Fibroblast of peridontal ligament (primary cell): ENCODE measurements at regions not wholly inside any gene's neighbourhood (a gene's known extent, or its start where the extent isn't known, plus 50 kb on each side); places are given as distances from the start of the nearest gene placed in this dataset.
A peak's percentile ranks its signal among the peaks of the same experiment; 100 is the strongest.

Experiments
- DNase-seq: peaks from one replicate; pipeline ENCODE4 v3.0.0-alpha.2; 2010; ENCODE audit errors: extremely low read depth

DNA sequence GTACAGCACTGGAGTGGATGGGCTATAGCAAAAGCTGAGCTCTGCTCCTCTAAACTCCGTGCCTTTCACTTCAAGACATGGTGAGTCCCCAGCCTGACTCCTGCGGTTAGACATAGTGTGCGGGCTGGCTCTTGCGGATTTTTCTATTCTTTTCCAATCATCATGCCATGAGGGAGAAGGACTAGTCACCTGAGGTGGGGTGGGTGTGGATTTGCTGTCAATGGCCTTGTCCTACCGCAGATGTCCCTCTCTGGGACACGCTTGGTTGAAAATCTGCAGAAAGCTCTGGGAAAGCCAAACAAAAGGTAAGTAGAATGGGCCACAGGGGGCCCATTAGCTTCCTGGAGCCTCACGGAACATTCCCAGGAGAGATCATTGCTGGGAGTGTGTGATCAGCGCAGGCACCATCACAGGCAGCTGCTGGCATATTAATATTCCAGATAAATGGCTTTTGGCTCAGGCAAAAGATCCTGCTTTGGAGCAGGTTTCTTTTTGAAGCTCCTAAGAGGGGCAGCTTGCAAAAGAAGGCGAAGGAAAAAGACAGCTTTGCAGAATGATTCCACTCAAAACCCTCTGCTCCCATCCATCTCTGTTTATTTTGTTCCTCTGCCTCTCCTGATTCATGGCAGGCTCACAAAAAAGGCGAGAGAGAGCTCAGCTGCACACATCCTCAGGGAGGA, 509.0 kb upstream of the ZMIZ1 start:
- no peak for DNase-seq

GRCh38 chr10:78560341-78560688, 508.5 kb upstream of the ZMIZ1 start:
- no peak for DNase-seq

- DNase-seq = peak; percentile 83
Measured at GRCh38 chr10:78563314-78563713, 505.5 kb upstream of the ZMIZ1 start.

DNA sequence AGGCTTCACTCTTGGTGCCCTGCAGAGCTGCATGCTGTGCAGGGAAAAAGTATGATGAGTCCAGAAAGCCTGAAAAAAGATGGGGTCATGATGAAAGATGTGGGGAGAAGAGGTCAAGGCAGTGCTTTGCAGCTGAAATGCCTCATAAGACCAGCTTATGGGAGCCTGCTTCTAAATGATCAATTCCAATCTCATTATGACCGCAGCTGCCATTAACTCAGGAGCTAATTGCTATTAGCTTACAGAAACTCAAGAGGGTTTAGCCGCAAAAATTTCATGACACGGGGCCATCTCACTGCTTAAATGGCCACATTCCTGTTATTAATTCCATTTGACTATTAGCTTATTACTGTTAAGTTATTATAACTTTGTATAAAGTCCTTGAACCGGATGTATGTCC, 502.9 kb upstream of the ZMIZ1 start:
- DNase-seq = no peak

GRCh38 chr10:78566284-78567111, 502.3 kb upstream of the ZMIZ1 start:
- peak; percentile 59 for DNase-seq

DNA sequence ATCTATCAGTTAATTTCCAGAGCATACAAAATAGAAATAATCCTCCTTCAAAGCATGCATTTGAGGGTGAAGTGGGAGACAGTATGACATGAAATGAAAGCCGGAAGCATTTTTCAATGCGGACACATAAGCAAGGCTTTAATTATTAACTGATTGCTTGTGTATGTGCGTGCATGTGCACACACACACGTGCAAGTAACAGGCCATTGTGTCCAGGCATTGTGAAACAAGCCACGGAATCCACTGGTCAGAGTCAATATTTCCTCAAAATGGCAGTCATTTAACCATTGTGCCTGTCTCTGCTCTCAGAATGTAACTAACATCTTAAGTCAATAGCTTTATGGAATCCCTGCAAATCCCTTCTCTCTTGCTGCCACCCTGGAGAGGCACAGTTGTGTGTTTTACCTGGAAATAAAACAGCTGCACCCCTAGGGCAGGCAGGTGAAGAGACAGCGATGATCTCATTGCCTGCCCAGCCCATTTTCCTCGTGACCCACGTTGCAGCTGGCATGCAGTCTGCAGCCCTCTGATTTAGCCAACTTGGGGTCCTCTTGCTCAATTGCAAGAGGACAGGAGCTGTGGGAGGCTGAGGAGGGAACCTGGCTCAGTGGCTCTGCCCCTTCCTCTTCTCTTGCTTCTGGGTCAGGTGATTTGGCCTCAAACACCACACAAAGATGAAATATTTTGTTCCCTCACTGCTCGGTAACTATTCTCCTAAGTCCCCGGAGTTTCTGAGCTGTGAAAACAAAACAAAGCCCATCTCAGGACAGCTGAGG, 500.9 kb upstream of the ZMIZ1 start:
- DNase-seq = no peak

- DNase-seq = no peak
Measured at GRCh38 chr10:78568620-78569019, 500.1 kb upstream of the ZMIZ1 start.

DNA sequence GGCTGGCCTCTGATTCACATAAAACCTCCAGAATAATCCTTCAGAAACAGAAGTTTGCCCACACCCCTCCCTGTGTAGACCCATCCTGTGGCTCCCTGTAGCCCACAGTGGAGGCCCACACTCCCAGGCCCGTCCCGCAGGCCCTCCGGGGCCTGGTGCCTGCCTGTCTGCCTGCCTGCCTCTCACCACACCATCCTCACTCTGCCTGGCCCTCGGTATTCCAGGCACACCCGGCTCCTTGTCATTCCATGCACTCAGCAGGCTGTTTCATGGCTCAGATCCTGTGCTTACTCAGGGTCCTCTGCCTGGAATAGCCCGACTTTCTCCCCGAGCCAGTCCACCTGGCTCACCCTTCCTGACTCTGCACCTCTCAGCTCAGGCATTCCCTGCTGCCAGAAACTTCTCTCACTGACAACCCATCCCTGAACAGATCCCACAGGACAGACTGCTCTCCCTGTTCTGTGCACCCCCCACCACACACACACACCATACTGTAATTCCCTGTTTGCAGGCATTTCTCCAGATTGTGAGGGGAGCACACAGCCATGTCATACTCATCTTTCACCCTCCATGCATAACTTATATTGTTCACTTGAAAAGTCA, 498.0 kb upstream of the ZMIZ1 start:
- DNase-seq = no peak

DNA sequence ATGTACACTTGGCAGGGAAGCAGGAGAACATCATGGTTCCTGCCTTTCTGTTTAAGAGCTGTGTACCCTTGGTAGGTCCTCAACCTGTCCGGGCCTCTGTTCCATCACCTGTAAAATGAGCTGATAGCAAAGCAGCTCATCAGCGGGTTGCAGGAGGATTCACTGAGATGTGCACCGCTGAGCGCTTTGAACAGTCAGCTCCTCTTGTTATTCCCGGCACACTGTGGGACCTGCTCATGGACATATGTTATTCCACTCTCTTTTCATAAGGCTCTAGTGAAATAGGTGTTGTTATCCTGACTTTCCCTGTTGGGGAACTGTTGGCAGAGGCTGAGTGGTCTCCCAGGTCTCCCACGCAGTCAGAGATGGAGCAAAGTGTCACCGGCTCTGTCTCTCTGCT, 497.5 kb upstream of the ZMIZ1 start:
- DNase-seq = no peak

DNA sequence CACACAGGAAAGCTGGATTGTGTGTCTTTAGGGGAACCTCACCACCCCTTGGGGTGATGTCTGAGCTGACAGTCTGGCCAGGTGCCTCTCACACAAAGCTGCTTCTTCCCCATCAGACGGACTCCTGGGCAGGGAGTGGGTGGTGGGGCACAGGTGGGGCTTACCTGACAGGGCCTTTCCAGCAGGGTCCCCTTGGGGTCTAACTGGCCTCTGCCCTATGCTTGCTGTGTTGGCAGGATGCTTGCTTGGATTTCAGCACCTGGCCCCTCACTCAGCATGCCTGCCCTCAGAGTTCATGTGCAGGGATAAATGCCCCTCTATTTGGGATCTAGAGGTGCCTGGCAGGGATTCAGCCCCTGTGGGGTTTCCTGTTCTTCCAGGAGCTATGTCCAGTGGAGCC, 496.9 kb upstream of the ZMIZ1 start:
- no peak for DNase-seq

DNA sequence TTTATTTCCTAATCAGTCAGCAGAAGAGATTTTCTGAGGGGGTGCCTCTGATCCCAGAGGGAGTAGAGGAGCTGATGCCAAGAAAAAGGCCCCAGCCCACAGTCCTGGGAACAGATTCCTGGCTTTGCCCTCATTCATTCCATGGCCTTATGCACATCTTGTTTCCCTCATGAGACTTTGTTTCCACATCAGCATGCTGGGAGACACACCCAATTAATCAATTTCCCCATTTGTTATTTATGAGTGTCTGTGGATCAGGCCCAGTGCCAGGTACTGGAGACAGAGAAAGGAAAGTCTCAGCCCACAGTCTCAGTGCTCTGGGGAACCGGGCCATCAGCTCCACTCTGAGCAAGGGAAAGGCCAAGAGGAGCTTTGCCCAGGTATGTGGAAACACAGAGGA, 496.2 kb upstream of the ZMIZ1 start:
- DNase-seq = peak; percentile 45

DNA sequence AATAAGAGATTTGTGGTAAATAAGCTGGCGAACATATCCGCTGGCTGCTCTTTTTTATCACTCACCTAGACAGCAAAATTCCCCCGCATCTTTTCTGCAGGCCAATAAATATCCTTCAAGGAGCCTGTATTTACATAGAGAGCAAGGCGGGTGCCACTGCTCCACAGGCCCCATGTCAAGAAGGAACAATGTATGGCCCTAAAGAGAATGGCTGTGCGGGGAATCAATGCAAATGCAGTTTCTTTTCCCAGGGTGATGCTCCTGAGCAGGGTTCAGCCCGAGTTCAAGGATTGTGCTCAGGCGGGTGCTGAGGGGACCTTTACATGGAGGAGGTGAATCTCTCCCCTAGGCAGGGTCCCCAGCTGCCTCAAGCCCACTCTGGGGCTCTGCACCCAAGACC, 494.2 kb upstream of the ZMIZ1 start:
- DNase-seq = no peak

GRCh38 chr10:78575400-78575799, 493.4 kb upstream of the ZMIZ1 start:
- DNase-seq = no peak

- no peak for DNase-seq
Measured at GRCh38 chr10:78576276-78576675, 492.5 kb upstream of the ZMIZ1 start.

DNA sequence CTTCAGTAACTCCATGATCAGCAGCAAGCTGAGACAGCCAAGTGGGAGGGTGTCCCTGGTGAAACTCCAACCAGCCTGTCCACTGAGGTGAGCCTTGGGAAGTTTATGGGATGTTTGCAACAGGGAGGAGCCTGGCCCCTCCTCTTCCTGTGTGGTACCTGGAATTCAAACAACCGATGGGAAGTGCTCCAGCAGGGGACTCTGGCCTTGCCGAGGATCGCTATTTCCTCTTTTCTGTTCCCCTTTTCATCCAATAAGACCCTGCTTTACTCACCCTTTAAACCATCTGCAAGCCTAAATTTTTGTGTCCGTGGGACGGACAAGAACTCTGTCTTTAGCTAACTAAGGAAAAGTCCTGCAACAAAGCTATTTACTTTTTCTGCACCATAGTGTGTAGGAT, 491.1 kb upstream of the ZMIZ1 start:
- DNase-seq = no peak

GRCh38 chr10:78578929-78579328, 489.8 kb upstream of the ZMIZ1 start:
- no peak for DNase-seq

GRCh38 chr10:78579576-78579975, 489.2 kb upstream of the ZMIZ1 start:
- DNase-seq = no peak

- DNase-seq = peak; percentile 32
Measured at GRCh38 chr10:78579995-78580394, 488.8 kb upstream of the ZMIZ1 start.

DNA sequence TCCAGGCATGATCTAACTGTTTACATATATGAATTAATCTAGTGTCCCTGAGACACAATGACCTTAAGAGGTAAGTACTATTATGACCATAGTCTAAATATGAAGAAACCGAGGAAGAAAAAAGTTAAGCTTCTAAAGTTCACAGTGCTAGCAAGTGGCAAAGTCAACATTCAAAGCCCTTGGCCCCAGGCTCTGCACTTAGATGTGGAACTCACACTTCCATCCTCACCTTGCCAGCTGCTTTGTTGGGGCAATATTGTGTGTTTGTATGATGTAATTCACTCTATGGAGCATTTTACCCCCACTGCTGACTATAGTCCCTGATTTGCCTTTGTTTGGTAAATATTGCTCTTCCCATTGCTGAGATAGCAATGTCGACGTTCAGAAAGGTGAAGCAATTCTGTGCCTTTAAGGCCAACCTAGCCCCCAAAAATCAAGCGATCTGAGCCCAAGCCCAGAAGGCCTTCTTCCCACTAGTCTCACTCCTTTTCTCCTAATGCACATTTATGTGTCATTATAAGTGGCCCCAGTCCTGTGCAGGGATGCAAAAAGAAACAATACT, 487.6 kb upstream of the ZMIZ1 start:
- no peak for DNase-seq

DNA sequence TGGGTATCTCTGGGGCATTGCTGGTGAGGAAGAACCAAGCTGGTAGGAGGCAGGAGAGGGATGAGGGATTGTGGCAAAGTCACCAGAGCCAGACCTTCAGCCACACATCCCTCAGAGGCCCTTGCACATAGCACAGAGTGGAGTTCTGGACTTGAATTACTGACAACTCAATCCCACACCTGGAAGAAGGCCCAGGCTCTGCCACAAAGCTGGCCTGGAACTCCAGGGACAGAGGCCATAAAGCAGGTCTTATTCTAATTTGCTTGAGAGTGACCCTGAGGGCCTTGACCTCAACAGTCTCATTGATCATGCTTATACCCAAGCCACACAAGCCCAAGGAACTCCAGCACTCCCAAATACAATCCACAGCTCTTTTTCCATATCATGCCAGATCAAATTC, 486.2 kb upstream of the ZMIZ1 start:
- DNase-seq = no peak

DNA sequence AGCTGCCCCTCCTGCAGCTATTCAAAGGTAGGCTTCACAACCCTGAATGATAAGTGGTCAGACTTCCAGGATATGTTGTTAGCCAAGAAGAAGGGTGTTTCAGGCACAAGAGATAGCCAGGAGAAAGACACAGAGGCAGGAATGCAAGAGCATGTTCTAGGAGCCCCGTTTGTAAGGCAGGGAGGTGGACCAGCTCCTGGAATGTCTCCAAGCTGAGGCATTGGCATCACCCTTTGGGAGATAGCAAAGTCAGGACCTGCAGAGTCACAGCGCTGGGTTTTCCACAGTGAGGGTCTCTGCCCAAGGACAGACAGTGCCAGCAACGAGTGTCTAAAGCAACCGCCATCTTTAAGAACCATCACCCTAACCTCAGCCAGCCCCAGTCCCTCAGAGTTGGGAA, 484.5 kb upstream of the ZMIZ1 start:
- no peak for DNase-seq

GRCh38 chr10:78584681-78585080, 484.1 kb upstream of the ZMIZ1 start:
- DNase-seq = no peak
